Mesothelial cell of epicardium (in vitro differentiated cells): ENCODE measurements at regions not wholly inside any gene's neighbourhood (a gene's known extent, or its start where the extent isn't known, plus 50 kb on each side); places are given as distances from the start of the nearest gene placed in this dataset.

Experiments
- DNase-seq, 2 experiments: peaks; one replicate each; pipeline ENCODE4 v3.0.0; 2021; ENCODE audit warnings: low spot score in 2 of 2; ENCODE audit not compliant: unreplicated experiment in 2 of 2
- H3K27ac Mint-ChIP-seq: 2 replicates; pipeline ENCODE4 v1.8.0; 2021; ENCODE audit warnings: mixed read lengths
- H3K27me3 Mint-ChIP-seq: 2 replicates; pipeline ENCODE4 v1.8.0; 2021; ENCODE audit warnings: low read depth, mixed read lengths
- H3K36me3 Mint-ChIP-seq: 2 replicates; pipeline ENCODE4 v1.8.0; 2021; ENCODE audit warnings: mixed read lengths
- H3K4me1 Mint-ChIP-seq: 2 replicates; pipeline ENCODE4 v1.8.0; 2021; ENCODE audit warnings: mixed read lengths
- H3K4me3 Mint-ChIP-seq: 2 replicates; pipeline ENCODE4 v1.8.0; 2021; ENCODE audit warnings: mild to moderate bottlenecking, moderate library complexity, mixed read lengths
- H3K9me3 Mint-ChIP-seq: 2 replicates; pipeline ENCODE4 v1.8.0; 2021; ENCODE audit warnings: mixed read lengths
- CTCF ChIP-seq: fragments of 200-600 bp; sonication (generic); IDR thresholded peaks from one replicate; pipeline ENCODE4 v1.5.0; 2021; ENCODE audit warnings: antibody characterized with exemption; ENCODE audit not compliant: unreplicated experiment

- H3K4me3 Mint-ChIP-seq, result no peak overlapping the region
- H3K27me3 Mint-ChIP-seq, result no peaks in the 10 kb centered on the region
- peaks cover 3% of the 10 kb centered on the region for H3K36me3 Mint-ChIP-seq
- H3K27ac Mint-ChIP-seq, result no peak overlapping the region
- no peak for TF ChIP-seq CTCF
- no peak for DNase-seq
- peaks cover 12% of the 10 kb centered on the region for H3K9me3 Mint-ChIP-seq
- peaks cover 18% of the 10 kb centered on the region for H3K4me1 Mint-ChIP-seq
Observed at GRCh38 chr15:95606551-95606950, 723.9 kb upstream of the NR2F2 start.

- no peaks in the 10 kb centered on the region for H3K27me3 Mint-ChIP-seq
- H3K36me3 Mint-ChIP-seq, result no peaks in the 10 kb centered on the region
- H3K4me1 Mint-ChIP-seq, result peaks cover 18% of the 10 kb centered on the region
- no peak for TF ChIP-seq CTCF
- no peaks in the 10 kb centered on the region for H3K9me3 Mint-ChIP-seq
- no peak overlapping the region for H3K27ac Mint-ChIP-seq
- no peak overlapping the region for H3K4me3 Mint-ChIP-seq
- no peak for DNase-seq
Observed at GRCh38 chr15:95608371-95608770, 722.1 kb upstream of the NR2F2 start.

- no peaks in the 10 kb centered on the region for H3K27me3 Mint-ChIP-seq
- no peak for TF ChIP-seq CTCF
- no peak overlapping the region for H3K4me3 Mint-ChIP-seq
- H3K9me3 Mint-ChIP-seq, result no peaks in the 10 kb centered on the region
- H3K36me3 Mint-ChIP-seq, result no peaks in the 10 kb centered on the region
- H3K4me1 Mint-ChIP-seq, result peaks cover 14% of the 10 kb centered on the region
- no peak for DNase-seq
- no peak overlapping the region for H3K27ac Mint-ChIP-seq
Observed at GRCh38 chr15:95609096-95609495, 721.4 kb upstream of the NR2F2 start.

- no peak overlapping the region for H3K4me3 Mint-ChIP-seq
- H3K36me3 Mint-ChIP-seq, result no peaks in the 10 kb centered on the region
- no peaks in the 10 kb centered on the region for H3K9me3 Mint-ChIP-seq
- peaks cover 5% of the 10 kb centered on the region for H3K4me1 Mint-ChIP-seq
- DNase-seq, result no peak
- H3K27ac Mint-ChIP-seq, result no peak overlapping the region
- H3K27me3 Mint-ChIP-seq, result no peaks in the 10 kb centered on the region
- TF ChIP-seq CTCF, result no peak
Observed at GRCh38 chr15:95610945-95611344, 719.6 kb upstream of the NR2F2 start.

- TF ChIP-seq CTCF, result no peak
- H3K27me3 Mint-ChIP-seq, result no peaks in the 10 kb centered on the region
- H3K9me3 Mint-ChIP-seq, result peaks cover 9% of the 10 kb centered on the region
- H3K4me1 Mint-ChIP-seq, result peaks cover 3% of the 10 kb centered on the region
- no peak overlapping the region for H3K27ac Mint-ChIP-seq
- peaks cover 3% of the 10 kb centered on the region for H3K36me3 Mint-ChIP-seq
- H3K4me3 Mint-ChIP-seq, result no peak overlapping the region
- DNase-seq, result no peak
Observed at GRCh38 chr15:95615436-95615835, 715.1 kb upstream of the NR2F2 start.

GRCh38 chr15:95616306-95616705 is 714.2 kb upstream of the NR2F2 start:
- no peak overlapping the region for H3K27ac Mint-ChIP-seq
- DNase-seq, result no peak
- H3K4me3 Mint-ChIP-seq, result no peak overlapping the region
- H3K4me1 Mint-ChIP-seq, result peaks cover 3% of the 10 kb centered on the region
- no peaks in the 10 kb centered on the region for H3K27me3 Mint-ChIP-seq
- peaks cover 9% of the 10 kb centered on the region for H3K9me3 Mint-ChIP-seq
- peaks cover 3% of the 10 kb centered on the region for H3K36me3 Mint-ChIP-seq
- no peak for TF ChIP-seq CTCF
